ENCODE measurements at regions not wholly inside any gene's neighbourhood (a gene's known extent, or its start where the extent isn't known, plus 50 kb on each side); places are given as distances from the start of the nearest gene placed in this dataset.

GRCh38 chr10:32169556-32169955, 113.3 kb upstream of the KIF5B start:
- DNase-seq (ENCODE audit: low read depth, low spot score) = no peak
- H3K4me3 ChIP-seq (ENCODE audit: low read depth, low read length) = no peak overlapping the region
- no peak for TF ChIP-seq CTCF (IDR thresholded peaks at IDR 0.05; ENCODE audit: low read depth, low read length)
- in situ Hi-C loops (cut with HindIII; ENCODE audit: low sequenced_read_pairs) = no loop called here

GRCh38 chr10:32167450-32167849, 111.2 kb upstream of the KIF5B start:
- in situ Hi-C loops (cut with HindIII; ENCODE audit: low sequenced_read_pairs) = no loop called here
- no peak for DNase-seq (ENCODE audit: low read depth, low spot score)
- no peak for TF ChIP-seq CTCF (IDR thresholded peaks at IDR 0.05; ENCODE audit: low read depth, low read length)
- no peak overlapping the region for H3K4me3 ChIP-seq (ENCODE audit: low read depth, low read length)

- no peak overlapping the region for H3K4me3 ChIP-seq (ENCODE audit: low read depth, low read length)
- no peak for TF ChIP-seq CTCF (IDR thresholded peaks at IDR 0.05; ENCODE audit: low read depth, low read length)
- no peak for DNase-seq (ENCODE audit: low read depth, low spot score)
- in situ Hi-C loops (cut with HindIII; ENCODE audit: low sequenced_read_pairs) = no loop called here
Observed at GRCh38 chr10:32166365-32166764, 110.1 kb upstream of the KIF5B start.

GRCh38 chr10:32163762-32164148, 107.5 kb upstream of the KIF5B start:
- TF ChIP-seq CTCF (IDR thresholded peaks at IDR 0.05; ENCODE audit: low read depth, low read length) = no peak
- in situ Hi-C loops (cut with HindIII; ENCODE audit: low sequenced_read_pairs) = no loop called here
- DNase-seq (ENCODE audit: low read depth, low spot score) = no peak
- H3K4me3 ChIP-seq (ENCODE audit: low read depth, low read length) = no peak overlapping the region

DNA sequence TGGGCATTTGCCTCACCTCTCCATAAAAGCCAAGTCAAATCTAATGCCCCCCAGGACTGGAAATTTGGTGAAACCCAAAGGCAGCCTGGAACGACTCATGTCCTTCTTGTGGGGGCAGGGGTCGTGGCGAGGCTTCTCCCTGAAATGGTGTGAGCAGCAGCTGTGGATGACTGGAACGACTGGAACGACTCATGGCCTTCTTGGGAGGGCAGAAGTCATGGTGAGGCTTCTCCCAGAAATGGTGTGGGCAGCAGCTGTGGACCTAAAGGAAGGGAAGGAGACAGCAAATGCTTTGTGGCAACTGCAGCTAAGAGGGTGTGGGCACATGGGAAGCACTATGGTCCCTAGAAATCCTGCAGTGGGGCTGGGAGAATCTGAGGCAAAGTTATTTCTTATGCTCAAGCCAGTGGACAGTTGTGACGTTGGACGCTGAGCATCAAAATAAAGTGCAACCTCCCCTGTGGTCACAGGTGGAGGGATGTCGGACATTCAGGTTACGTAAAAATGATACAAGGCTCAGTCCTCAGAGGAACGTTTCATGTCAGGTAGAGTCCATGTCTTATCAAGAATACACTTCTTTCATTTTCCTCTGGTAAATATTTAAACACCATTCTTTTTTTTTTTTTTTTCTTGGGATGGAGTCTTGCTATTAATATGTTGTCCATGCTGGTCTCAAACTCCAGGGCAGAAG, 107.0 kb upstream of the KIF5B start:
- no peak for DNase-seq (ENCODE audit: low read depth, low spot score)
- in situ Hi-C loops (cut with HindIII; ENCODE audit: low sequenced_read_pairs) = no loop called here
- no peak overlapping the region for H3K4me3 ChIP-seq (ENCODE audit: low read depth, low read length)
- TF ChIP-seq CTCF (IDR thresholded peaks at IDR 0.05; ENCODE audit: low read depth, low read length) = no peak

DNA sequence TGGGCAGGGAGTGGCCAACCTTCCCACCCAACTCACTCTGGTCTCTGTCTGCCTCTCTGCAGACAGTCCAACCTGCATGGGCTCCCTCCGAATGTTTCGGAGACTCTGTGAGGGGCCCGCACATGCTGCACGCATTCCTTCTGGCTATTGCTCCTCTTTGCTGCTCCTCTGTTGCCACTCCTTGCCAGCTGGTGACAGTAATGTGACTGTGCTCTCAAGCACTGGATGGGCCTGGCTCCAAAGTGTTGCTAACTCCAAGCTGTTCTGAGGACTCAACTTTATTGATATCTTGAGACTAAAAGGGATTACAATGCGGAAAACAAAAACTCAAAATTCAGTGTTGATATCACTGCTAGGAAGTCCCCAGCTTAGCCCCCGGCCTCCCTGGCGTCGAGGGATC, 105.4 kb upstream of the KIF5B start:
- TF ChIP-seq CTCF (IDR thresholded peaks at IDR 0.05; ENCODE audit: low read depth, low read length) = no peak
- no peak overlapping the region for H3K4me3 ChIP-seq (ENCODE audit: low read depth, low read length)
- no peak for DNase-seq (ENCODE audit: low read depth, low spot score)
- in situ Hi-C loops (cut with HindIII; ENCODE audit: low sequenced_read_pairs) = no loop called here
